Retinal pigment epithelial cell (primary cell): ENCODE measurements at regions not wholly inside any gene's neighbourhood (a gene's known extent, or its start where the extent isn't known, plus 50 kb on each side); places are given as distances from the start of the nearest gene placed in this dataset.

Experiments
- DNase-seq: peaks from one replicate; pipeline ENCODE4 v3.0.0-alpha.2; 2010; ENCODE audit warnings: low read depth
- H3K4me3 ChIP-seq: 2 replicates; pipeline ENCODE4 v1.5.1; 2011; ENCODE audit warnings: mild to moderate bottlenecking, low read length, control low read depth, moderate library complexity
- TF ChIP-seq, protein P1 (sequence below): conservative IDR thresholded peaks from 2 replicates; pipeline ENCODE4 v1.5.1; 2011; ENCODE audit warnings: low read depth, low read length, control low read depth, inconsistent platforms

DNA sequence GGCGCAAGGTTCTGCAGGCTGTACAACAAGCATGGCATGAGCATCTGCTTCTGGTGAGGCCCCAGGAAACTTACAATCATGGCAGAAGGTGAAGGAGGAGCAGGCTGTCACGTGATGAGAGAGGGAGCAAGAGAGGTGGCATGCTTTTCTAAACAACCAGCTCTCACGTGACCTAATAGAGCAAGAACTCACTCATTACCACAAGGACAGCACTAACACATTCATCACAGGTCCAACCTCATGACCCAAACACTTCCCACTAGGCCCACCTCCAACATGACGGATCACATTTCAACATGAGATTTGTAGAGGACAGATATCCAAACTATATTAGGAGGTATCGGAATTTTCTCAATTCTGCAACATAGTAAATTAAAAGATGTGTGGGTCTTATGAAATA, 108.8 kb upstream of the DLX2 start:
- no peak for DNase-seq
- TF ChIP-seq, protein P1, sequence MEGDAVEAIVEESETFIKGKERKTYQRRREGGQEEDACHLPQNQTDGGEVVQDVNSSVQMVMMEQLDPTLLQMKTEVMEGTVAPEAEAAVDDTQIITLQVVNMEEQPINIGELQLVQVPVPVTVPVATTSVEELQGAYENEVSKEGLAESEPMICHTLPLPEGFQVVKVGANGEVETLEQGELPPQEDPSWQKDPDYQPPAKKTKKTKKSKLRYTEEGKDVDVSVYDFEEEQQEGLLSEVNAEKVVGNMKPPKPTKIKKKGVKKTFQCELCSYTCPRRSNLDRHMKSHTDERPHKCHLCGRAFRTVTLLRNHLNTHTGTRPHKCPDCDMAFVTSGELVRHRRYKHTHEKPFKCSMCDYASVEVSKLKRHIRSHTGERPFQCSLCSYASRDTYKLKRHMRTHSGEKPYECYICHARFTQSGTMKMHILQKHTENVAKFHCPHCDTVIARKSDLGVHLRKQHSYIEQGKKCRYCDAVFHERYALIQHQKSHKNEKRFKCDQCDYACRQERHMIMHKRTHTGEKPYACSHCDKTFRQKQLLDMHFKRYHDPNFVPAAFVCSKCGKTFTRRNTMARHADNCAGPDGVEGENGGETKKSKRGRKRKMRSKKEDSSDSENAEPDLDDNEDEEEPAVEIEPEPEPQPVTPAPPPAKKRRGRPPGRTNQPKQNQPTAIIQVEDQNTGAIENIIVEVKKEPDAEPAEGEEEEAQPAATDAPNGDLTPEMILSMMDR, result no peak

DNA sequence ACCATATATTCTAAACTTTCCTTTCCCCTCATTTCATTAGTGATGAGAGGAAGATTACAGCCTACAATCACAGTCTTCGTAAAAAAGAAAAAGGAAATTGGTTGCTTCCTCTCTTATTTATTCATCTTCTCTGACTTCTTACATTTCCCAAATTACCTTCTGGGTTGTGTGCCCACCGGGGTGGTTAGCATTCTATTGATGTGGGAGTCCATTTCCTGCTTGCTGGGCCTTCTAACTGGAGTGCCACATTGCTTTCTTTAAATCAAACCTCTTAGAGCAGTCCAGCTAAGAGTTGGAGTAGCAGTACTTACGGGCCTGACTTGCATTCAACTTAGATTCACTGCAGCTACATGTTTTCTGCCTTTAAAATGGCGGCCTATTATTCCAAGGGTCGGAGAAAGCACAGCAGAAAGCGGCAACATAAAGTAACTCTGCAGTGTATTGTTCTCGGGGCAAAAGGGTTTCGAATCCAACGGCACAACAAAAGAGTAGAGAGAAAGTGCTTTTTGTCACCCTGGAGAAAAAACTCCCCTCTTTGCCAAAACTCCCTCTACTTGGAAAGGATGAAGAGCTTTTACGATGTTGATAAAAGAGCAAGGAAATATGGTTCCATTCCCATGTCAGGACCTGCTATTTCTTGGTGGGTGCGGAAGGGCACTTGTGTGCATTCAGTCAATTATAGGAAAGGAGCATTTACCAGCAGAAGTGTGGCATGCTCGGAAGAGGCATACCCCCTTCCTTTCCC, 110.6 kb upstream of the DLX2 start:
- no peak overlapping the region for H3K4me3 ChIP-seq
- DNase-seq, result no peak
- TF ChIP-seq, protein P1, result no peak

More for the DNA sequence above, 108.8 kb upstream of the DLX2 start:
- H3K4me3 ChIP-seq, result no peak overlapping the region

DNA sequence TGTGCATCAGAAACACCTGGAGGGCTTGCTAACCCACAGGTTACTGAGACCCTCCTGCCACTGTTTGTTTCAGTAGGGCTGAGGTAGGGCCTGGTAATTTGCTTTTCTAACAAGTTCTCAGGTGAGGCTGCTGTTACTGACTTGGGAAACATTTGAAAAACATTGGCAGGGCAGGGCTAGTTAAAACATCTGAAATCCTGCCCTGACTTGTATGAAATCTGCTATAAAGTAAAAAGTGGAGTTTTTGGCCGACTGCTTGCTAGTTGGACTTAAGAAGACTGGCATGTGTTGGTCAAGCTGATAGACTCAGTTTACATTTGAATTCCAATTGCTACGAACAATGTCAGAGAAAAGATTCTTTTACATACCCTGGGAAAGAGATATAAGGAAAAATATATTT, 111.6 kb upstream of the DLX2 start:
- H3K4me3 ChIP-seq, result no peak overlapping the region
- TF ChIP-seq, protein P1, result no peak

DNA sequence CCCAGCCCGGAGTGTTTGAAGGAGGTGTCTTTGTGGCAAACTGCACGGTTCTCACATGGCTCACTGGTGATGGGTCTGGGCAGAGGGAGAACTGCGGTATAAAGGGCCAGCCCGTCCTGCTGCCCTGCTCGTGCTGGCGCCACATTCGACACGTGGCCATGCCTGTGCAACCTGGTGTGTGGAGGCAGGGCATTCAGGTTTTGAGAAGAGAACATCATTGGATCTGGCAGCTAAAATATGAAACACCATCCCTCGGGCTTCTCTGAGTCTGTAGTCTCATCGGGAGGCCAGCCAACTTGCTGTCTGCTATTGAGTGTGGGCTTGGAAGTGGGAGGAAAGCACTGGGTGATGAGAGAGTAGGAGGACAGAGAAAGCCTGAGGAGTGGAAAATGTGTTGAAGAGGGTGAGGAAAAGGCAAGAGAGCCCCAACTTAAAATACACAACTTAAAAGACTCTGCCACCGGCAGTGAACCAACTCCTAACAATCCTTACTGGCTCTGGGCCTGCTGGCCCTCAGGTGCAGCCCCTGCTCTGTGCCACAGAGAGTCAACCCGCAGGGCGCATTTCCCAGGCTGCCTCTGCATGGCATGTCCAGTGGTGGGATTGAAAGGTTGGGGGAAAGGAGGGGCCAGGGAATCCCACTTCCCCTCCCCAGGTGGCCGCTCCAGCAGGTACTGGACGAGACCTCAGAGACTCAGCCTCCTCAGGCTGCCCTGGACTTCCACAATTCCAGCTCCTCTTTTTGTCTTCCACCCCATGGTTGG, 112.7 kb upstream of the DLX2 start:
- no peak overlapping the region for H3K4me3 ChIP-seq
- TF ChIP-seq, protein P1, result no peak
- DNase-seq, result no peak

More for the DNA sequence above, 111.6 kb upstream of the DLX2 start:
- DNase-seq, result no peak

DNA sequence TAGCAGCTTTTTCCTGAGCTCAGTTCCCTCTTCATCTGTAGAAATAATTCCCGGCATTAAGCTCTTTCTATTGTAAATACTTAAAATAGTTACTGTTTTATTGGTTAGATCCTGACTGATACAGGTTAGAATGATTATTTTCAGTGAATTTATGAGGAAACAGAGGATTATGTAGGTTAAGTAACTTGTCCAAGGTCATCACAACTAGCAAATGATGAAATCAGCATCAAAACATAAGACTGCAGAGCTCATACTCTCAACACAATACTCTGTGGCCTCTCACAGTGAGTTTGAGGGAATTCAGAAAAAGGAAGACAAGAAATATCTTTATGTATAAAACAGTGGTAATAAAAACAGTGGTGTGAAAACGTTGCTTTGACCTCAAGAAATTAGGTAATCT, 113.2 kb upstream of the DLX2 start:
- H3K4me3 ChIP-seq, result no peak overlapping the region
- DNase-seq, result no peak
- TF ChIP-seq, protein P1, result no peak

DNA sequence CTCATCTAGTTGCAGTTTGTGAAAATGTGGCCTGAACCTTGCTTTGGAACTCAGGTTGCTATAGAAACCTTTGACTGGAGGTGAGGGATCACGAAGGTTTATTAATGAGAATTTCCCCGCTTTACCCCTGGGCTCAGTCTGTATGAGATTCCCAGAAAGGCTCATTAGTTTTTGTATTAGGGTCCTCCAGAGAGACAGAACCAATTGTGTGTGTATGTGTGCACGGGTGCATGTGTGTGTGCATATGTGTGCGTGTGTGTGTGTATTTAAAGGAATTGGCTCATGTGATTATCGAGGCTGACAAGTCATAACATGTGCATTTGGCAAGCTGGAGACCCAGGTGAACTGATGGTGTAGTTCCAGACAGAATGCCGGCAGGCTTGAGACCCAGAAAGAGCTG, 113.8 kb upstream of the DLX2 start:
- TF ChIP-seq, protein P1, result no peak
- DNase-seq, result no peak
- H3K4me3 ChIP-seq, result no peak overlapping the region
